ENCODE measurements at regions not wholly inside any gene's neighbourhood (a gene's known extent, or its start where the extent isn't known, plus 50 kb on each side); places are given as distances from the start of the nearest gene placed in this dataset.

GRCh38 chr6:66961191-66961590 lies 1254.2 kb upstream of the EYS start:
- FAIRE-seq (no peak), DNase-seq (ENCODE audit: extremely low read depth in 1 of 4, low spot score in 3 of 4) (no peak), ATAC-seq (no peak)
- no peak overlapping the region for H2AFZ ChIP-seq (ENCODE audit: low read depth, low read length)
- H3K79me2 ChIP-seq (ENCODE audit: control insufficient read depth, insufficient read depth, low read length) = no peaks in the 10 kb centered on the region
- H3K4me2 ChIP-seq (ENCODE audit: insufficient read depth, low read length) = no peak overlapping the region
- no peaks in the 10 kb centered on the region for H3K9me3 ChIP-seq (replicated peaks; ENCODE audit: control insufficient read depth, insufficient read depth, low read depth, low read length)
- no peaks in the 10 kb centered on the region for H3K9me1 ChIP-seq (ENCODE audit: control insufficient read depth, insufficient read depth, low read length)
- H3K4me1 ChIP-seq (replicated peaks in 1 of 2; ENCODE audit: control insufficient read depth in 2 of 2, insufficient read depth in 2 of 2, low read length in 2 of 2) = no peaks in the 10 kb centered on the region
- H3K27ac ChIP-seq (ENCODE audit: extremely low read depth, low read depth, low read length) = no peak overlapping the region
- no TSS peak for BruUV-seq (replicated peaks)
- H4K20me1 ChIP-seq (replicated peaks; ENCODE audit: control insufficient read depth, insufficient read depth, low read length) = no peaks in the 10 kb centered on the region
- CTCF ChIA-PET (ENCODE audit: low intra/inter-chr PET ratio) = no interaction called here
- no peaks in the 10 kb centered on the region for H3K27me3 ChIP-seq (ENCODE audit: control insufficient read depth in 2 of 2, insufficient read depth in 2 of 2, low read length in 2 of 2)
- intact Hi-C loops (cut with micrococcal nuclease) = no loop called here
- POLR2A ChIA-PET = no interaction called here
- H3K36me3 ChIP-seq (ENCODE audit: control insufficient read depth, insufficient read depth, low read length) = no peaks in the 10 kb centered on the region
- in situ Hi-C loops (cut with MboI) = no loop called here
- no peak overlapping the region for H3K4me3 ChIP-seq
- no peak overlapping the region for H3K9ac ChIP-seq (ENCODE audit: insufficient read depth in 1 of 2, low read depth in 2 of 2, low read length in 2 of 2)
- TF ChIP-seq SRSF9 (IDR thresholded peaks at IDR 0.05; ENCODE audit: borderline replicate concordance, low read depth, low read length) (no peak), HMGN3 (IDR thresholded peaks at IDR 0.05; ENCODE audit: borderline replicate concordance, extremely low read depth, insufficient read length, low read depth, low read length) (no peak), CEBPG (CRISPR knock-in tag; IDR thresholded peaks at IDR 0.05) (no peak), CEBPG (tag; conservative IDR thresholded peaks at IDR 0.05 in 1 of 2, IDR thresholded peaks at IDR 0.05 in 1 of 2) (no peak), RCOR1 (IDR thresholded peaks at IDR 0.05; ENCODE audit: borderline replicate concordance in 1 of 2, low read depth in 2 of 2, low read length in 2 of 2) (no peak), MTA2 (IDR thresholded peaks at IDR 0.05; ENCODE audit: low read depth) (no peak), ZBTB34 (CRISPR knock-in tag; IDR thresholded peaks at IDR 0.05) (no peak), ZBTB49 (CRISPR knock-in tag; IDR thresholded peaks at IDR 0.05; ENCODE audit: borderline replicate concordance) (no peak), ESRRA (IDR thresholded peaks at IDR 0.05; ENCODE audit: borderline replicate concordance, low read depth) (no peak), PATZ1 (CRISPR knock-in tag; IDR thresholded peaks at IDR 0.05; ENCODE audit: borderline replicate concordance) (no peak), ZNF583 (CRISPR knock-in tag; IDR thresholded peaks at IDR 0.05) (no peak), POLR3G (IDR thresholded peaks at IDR 0.05; ENCODE audit: extremely low read depth, insufficient read length, insufficient replicate concordance) (no peak), ETV5 (CRISPR knock-in tag; IDR thresholded peaks at IDR 0.05; ENCODE audit: low read depth) (no peak), ZNF449 (CRISPR knock-in tag; IDR thresholded peaks at IDR 0.05) (no peak)

Measured in K562 (cell line).